MV-4-11 (cell line): ENCODE measurements at regions not wholly inside any gene's neighbourhood (a gene's known extent, or its start where the extent isn't known, plus 50 kb on each side); places are given as distances from the start of the nearest gene placed in this dataset.
"Not testable (repeated sequence)": the region's sequence is repeated elsewhere in the genome, so short reads cannot be mapped to it uniquely, and the experiment has no call there.

Experiments
- DNase-seq: peaks from one replicate; lab custom pipeline; 2025; lab: John Stamatoyannopoulos, UW

GRCh38 chr18:27579364-27579763, 394.3 kb upstream of the CHST9 start:
- no peak for DNase-seq

- DNase-seq = no peak
Measured at GRCh38 chr18:27577752-27578151, 392.6 kb upstream of the CHST9 start.

GRCh38 chr18:27577265-27577664, 392.2 kb upstream of the CHST9 start:
- no peak for DNase-seq

GRCh38 chr18:27567434-27567833, 382.3 kb upstream of the CHST9 start:
- no peak for DNase-seq

- DNase-seq = no peak
Measured at GRCh38 chr18:27564066-27564465, 379.0 kb upstream of the CHST9 start.

- no peak for DNase-seq
Measured at GRCh38 chr18:27558388-27559155, 373.5 kb upstream of the CHST9 start.

- no peak for DNase-seq
Measured at GRCh38 chr18:27556741-27557140, 371.6 kb upstream of the CHST9 start.

- no peak for DNase-seq
Measured at GRCh38 chr18:27549335-27550039, 364.4 kb upstream of the CHST9 start.

GRCh38 chr18:27546991-27547390, 361.9 kb upstream of the CHST9 start:
- no peak for DNase-seq

GRCh38 chr18:27544206-27544605, 359.1 kb upstream of the CHST9 start:
- DNase-seq = no peak

- no peak for DNase-seq
Measured at GRCh38 chr18:27541293-27541692, 356.2 kb upstream of the CHST9 start.

- DNase-seq = no peak
Measured at GRCh38 chr18:27540111-27540510, 355.0 kb upstream of the CHST9 start.

- DNase-seq = no peak
Measured at GRCh38 chr18:27528925-27529521, 343.9 kb upstream of the CHST9 start.

GRCh38 chr18:27527856-27528255, 342.7 kb upstream of the CHST9 start:
- no peak for DNase-seq

GRCh38 chr18:27520401-27520800, 335.3 kb upstream of the CHST9 start:
- no peak for DNase-seq

- not testable (repeated sequence) for DNase-seq
Measured at GRCh38 chr18:27510036-27510633, 325.0 kb upstream of the CHST9 start.

GRCh38 chr18:27501671-27502070, 316.6 kb upstream of the CHST9 start:
- DNase-seq = no peak

- DNase-seq = no peak
Measured at GRCh38 chr18:27500531-27500930, 315.4 kb upstream of the CHST9 start.

GRCh38 chr18:27497246-27497645, 312.1 kb upstream of the CHST9 start:
- DNase-seq = no peak

- DNase-seq = no peak
Measured at GRCh38 chr18:27493182-27493581, 308.1 kb upstream of the CHST9 start.

GRCh38 chr18:27491772-27492171, 306.7 kb upstream of the CHST9 start:
- DNase-seq = no peak

GRCh38 chr18:27483276-27483675, 298.2 kb upstream of the CHST9 start:
- no peak for DNase-seq

- no peak for DNase-seq
Measured at GRCh38 chr18:27478459-27478858, 293.4 kb upstream of the CHST9 start.
